ENCODE measurements at regions not wholly inside any gene's neighbourhood (a gene's known extent, or its start where the extent isn't known, plus 50 kb on each side); places are given as distances from the start of the nearest gene placed in this dataset.

GRCh38 chr4:104860238-104861123 is 286.2 kb upstream of the TET2 start:
- peak; percentile 49; the same call in 2 of the 3 replicates for ATAC-seq (ENCODE audit: low read depth)
- no peak for DNase-seq (ENCODE audit: low spot score)
- Histone ChIP-seq H3K4me3 (ENCODE audit: severe bottlenecking) (no peak overlapping the region), H3K9me3 (ENCODE audit: severe bottlenecking) (no peaks in the 10 kb centered on the region), H3K4me1 (ENCODE audit: insufficient read depth, poor library complexity, severe bottlenecking) (no peaks in the 10 kb centered on the region), H3K36me3 (ENCODE audit: low read depth) (no peaks in the 10 kb centered on the region), H3K27me3 (ENCODE audit: insufficient read depth, poor library complexity, severe bottlenecking) (no peaks in the 10 kb centered on the region), H3K27ac (ENCODE audit: poor library complexity, severe bottlenecking) (no peak overlapping the region)
- TF ChIP-seq CTCF (IDR thresholded peaks at IDR 0.05; ENCODE audit: poor library complexity, severe bottlenecking) = peak; percentile 90

- TF ChIP-seq CTCF (IDR thresholded peaks at IDR 0.05; ENCODE audit: poor library complexity, severe bottlenecking) = no peak
- Histone ChIP-seq H3K4me1 (ENCODE audit: insufficient read depth, poor library complexity, severe bottlenecking) (peaks cover 10% of the 10 kb centered on the region), H3K9me3 (ENCODE audit: severe bottlenecking) (peaks cover 2% of the 10 kb centered on the region), H3K27me3 (ENCODE audit: insufficient read depth, poor library complexity, severe bottlenecking) (no peaks in the 10 kb centered on the region), H3K36me3 (ENCODE audit: low read depth) (no peaks in the 10 kb centered on the region), H3K4me3 (ENCODE audit: severe bottlenecking) (no peak overlapping the region), H3K27ac (ENCODE audit: poor library complexity, severe bottlenecking) (no peak overlapping the region)
- DNase-seq (ENCODE audit: low spot score) (no peak), ATAC-seq (ENCODE audit: low read depth) (no peak)
Observed at GRCh38 chr4:104866809-104867208, 279.9 kb upstream of the TET2 start.

- TF ChIP-seq CTCF (IDR thresholded peaks at IDR 0.05; ENCODE audit: poor library complexity, severe bottlenecking) = no peak
- H3K4me1 ChIP-seq (ENCODE audit: insufficient read depth, poor library complexity, severe bottlenecking) = peaks cover 10% of the 10 kb centered on the region
- H3K27ac ChIP-seq (ENCODE audit: poor library complexity, severe bottlenecking) = no peak overlapping the region
- ATAC-seq (ENCODE audit: low read depth) (no peak), DNase-seq (ENCODE audit: low spot score) (no peak)
- no peak overlapping the region for H3K4me3 ChIP-seq (ENCODE audit: severe bottlenecking)
- no peaks in the 10 kb centered on the region for H3K36me3 ChIP-seq (ENCODE audit: low read depth)
- H3K27me3 ChIP-seq (ENCODE audit: insufficient read depth, poor library complexity, severe bottlenecking) = no peaks in the 10 kb centered on the region
- peaks cover 2% of the 10 kb centered on the region for H3K9me3 ChIP-seq (ENCODE audit: severe bottlenecking)
Observed at GRCh38 chr4:104868533-104868932, 278.1 kb upstream of the TET2 start.

GRCh38 chr4:104868958-104869357 is 277.7 kb upstream of the TET2 start:
- no peak for TF ChIP-seq CTCF (IDR thresholded peaks at IDR 0.05; ENCODE audit: poor library complexity, severe bottlenecking)
- Histone ChIP-seq H3K9me3 (ENCODE audit: severe bottlenecking) (peaks cover 2% of the 10 kb centered on the region), H3K27me3 (ENCODE audit: insufficient read depth, poor library complexity, severe bottlenecking) (no peaks in the 10 kb centered on the region), H3K36me3 (ENCODE audit: low read depth) (no peaks in the 10 kb centered on the region), H3K27ac (ENCODE audit: poor library complexity, severe bottlenecking) (no peak overlapping the region), H3K4me1 (ENCODE audit: insufficient read depth, poor library complexity, severe bottlenecking) (peaks cover 10% of the 10 kb centered on the region), H3K4me3 (ENCODE audit: severe bottlenecking) (no peak overlapping the region)
- DNase-seq (ENCODE audit: low spot score) (no peak), ATAC-seq (ENCODE audit: low read depth) (no peak)

GRCh38 chr4:104869831-104870230 is 276.8 kb upstream of the TET2 start:
- no peak overlapping the region for H3K4me3 ChIP-seq (ENCODE audit: severe bottlenecking)
- no peak for ATAC-seq (ENCODE audit: low read depth)
- no peaks in the 10 kb centered on the region for H3K27me3 ChIP-seq (ENCODE audit: insufficient read depth, poor library complexity, severe bottlenecking)
- no peaks in the 10 kb centered on the region for H3K36me3 ChIP-seq (ENCODE audit: low read depth)
- no peak overlapping the region for H3K27ac ChIP-seq (ENCODE audit: poor library complexity, severe bottlenecking)
- peaks cover 10% of the 10 kb centered on the region for H3K4me1 ChIP-seq (ENCODE audit: insufficient read depth, poor library complexity, severe bottlenecking)
- H3K9me3 ChIP-seq (ENCODE audit: severe bottlenecking) = peaks cover 2% of the 10 kb centered on the region
- no peak for TF ChIP-seq CTCF (IDR thresholded peaks at IDR 0.05; ENCODE audit: poor library complexity, severe bottlenecking)
- DNase-seq (ENCODE audit: low spot score) = no peak
